ENCODE measurements at regions not wholly inside any gene's neighbourhood (a gene's known extent, or its start where the extent isn't known, plus 50 kb on each side); places are given as distances from the start of the nearest gene placed in this dataset.

- no peak for TF ChIP-seq PAF1 (CRISPR knock-in tag; IDR thresholded peaks at IDR 0.05)
- TF ChIP-seq ADNP (CRISPR knock-in tag; IDR thresholded peaks at IDR 0.05), result no peak
- no peak for TF ChIP-seq ARNT (IDR thresholded peaks at IDR 0.05)
- TF ChIP-seq TCF7 (IDR thresholded peaks at IDR 0.05; ENCODE audit: low read depth), result no peak
- TF ChIP-seq FOXA1 (IDR thresholded peaks at IDR 0.05), result no peak
- no peak for TF ChIP-seq FOXA1 (CRISPR knock-in tag; IDR thresholded peaks at IDR 0.05)
- TF ChIP-seq ZBTB21 (CRISPR knock-in tag; IDR thresholded peaks at IDR 0.05), result no peak
- TF ChIP-seq ZNF333 (CRISPR knock-in tag; IDR thresholded peaks at IDR 0.05; ENCODE audit: borderline replicate concordance), result no peak
- no peak for TF ChIP-seq GABPA (IDR thresholded peaks at IDR 0.05; ENCODE audit: low read depth, low read length)
- TF ChIP-seq GABPA (CRISPR knock-in tag; IDR thresholded peaks at IDR 0.05; ENCODE audit: low read depth), result no peak
- no peak for TF ChIP-seq POLR2A (IDR thresholded peaks at IDR 0.05; ENCODE audit: insufficient read depth in 1 of 2, low read depth in 2 of 2, low read length in 2 of 2)
- no peak for TF ChIP-seq RCOR2 (CRISPR knock-in tag; IDR thresholded peaks at IDR 0.05)
- no peak for TF ChIP-seq BRCA1 (CRISPR knock-in tag; IDR thresholded peaks at IDR 0.05)
- no peak for TF ChIP-seq MYC (CRISPR knock-in tag; IDR thresholded peaks at IDR 0.05; ENCODE audit: borderline replicate concordance)
- no peak for TF ChIP-seq CTCF (CRISPR knock-in tag; IDR thresholded peaks at IDR 0.05)
These were observed 161.2 kb upstream of the TAPT1 start for GRCh38 chr4:16387448-16387847.

Data from HepG2 (cell line).